Central memory CD4-positive, alpha-beta T cell (primary cell): ENCODE measurements at regions not wholly inside any gene's neighbourhood (a gene's known extent, or its start where the extent isn't known, plus 50 kb on each side); places are given as distances from the start of the nearest gene placed in this dataset.
"Not testable (repeated sequence)": the region's sequence is repeated elsewhere in the genome, so short reads cannot be mapped to it uniquely, and the experiment has no call there.

ENCODE experiments used
- DNase-seq: peaks from one replicate; pipeline ENCODE4 v3.0.0; 2022

DNA sequence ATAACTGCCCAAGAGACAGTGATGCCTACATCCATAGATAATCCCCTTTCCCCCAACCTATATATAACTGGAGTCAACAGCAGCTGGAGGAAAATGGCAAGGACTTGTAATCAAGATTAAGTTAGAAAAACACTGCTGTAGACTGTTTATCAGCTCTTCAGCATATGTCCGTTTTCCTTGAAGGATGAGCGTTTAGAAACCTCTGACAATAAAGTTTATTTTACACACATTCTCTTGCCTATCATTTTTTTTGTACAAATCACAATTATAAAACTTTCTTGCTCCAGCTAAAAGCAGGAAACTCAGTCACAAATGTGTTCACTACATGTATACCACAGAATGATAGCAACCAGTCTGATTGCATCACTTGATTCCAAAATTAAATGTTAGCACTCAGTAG, 50.8 kb downstream of the PPIAL4G start:
- not testable (repeated sequence) for DNase-seq

- not testable (repeated sequence) for DNase-seq
Observed at GRCh38 chr1:148429856-148430255, 53.2 kb downstream of the PPIAL4G start.

- not testable (repeated sequence) for DNase-seq
Observed at GRCh38 chr1:148426940-148427611, 56.0 kb downstream of the PPIAL4G start.

DNA sequence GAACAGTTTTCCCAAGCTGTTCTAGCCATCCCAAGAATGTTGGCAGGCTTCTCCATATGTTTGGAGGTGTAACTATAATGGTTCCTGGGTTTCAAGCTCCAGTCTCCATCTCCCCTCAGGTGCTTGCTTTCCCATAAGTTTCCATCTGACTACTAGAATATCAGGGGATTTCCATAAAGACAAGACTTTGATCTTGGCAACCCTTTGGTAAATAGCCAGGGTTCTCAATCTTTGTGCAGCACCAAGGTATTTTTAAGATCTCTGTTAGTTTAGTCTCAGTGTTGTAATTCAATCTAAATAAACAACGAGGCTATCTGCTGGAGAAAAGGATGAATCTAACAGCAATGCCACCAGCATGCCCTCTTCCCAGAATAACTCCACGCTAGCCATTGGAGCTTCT, 56.7 kb downstream of the PPIAL4G start:
- DNase-seq: not testable (repeated sequence)

- DNase-seq: not testable (repeated sequence)
Observed at GRCh38 chr1:148424143-148425003, 58.7 kb downstream of the PPIAL4G start.

DNA sequence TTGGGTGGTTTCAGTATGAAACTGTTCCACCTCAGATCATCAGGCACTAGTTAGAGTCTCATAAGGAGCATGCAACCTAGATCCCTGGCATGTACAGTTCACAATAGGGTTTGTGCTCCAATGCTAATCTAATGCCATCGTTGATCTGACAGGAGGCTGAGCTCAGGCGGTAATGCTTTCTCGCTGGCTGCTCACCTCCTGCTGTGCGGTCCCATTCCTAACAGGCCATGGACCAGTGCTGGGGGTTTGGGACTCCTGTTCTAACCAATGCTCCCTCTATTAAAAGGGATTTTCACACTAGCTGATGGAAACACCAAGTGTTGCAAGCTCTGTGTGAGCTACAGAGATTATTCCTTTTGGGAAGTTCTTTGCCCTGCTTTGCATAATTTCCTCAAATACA, 60.2 kb downstream of the PPIAL4G start:
- not testable (repeated sequence) for DNase-seq

DNA sequence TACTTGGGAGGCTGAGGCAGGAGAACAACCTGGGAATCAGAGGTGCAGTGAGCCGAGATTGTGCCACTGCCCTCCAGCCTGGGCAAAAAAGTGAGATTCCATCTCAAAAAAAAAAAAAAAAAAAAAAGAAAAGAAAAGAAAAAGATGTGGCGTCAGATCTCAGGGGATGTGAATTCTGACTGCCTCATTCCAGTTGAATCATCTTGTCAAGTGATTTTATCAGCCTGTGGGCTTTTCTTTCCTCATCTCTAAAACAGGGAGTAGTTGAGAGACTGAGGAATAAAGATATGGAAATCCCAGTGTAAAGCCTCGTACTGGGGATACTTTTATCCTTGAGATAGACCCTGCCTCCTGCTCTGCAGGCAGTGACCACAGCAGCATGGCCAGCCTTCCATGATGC, 65.9 kb downstream of the PPIAL4G start:
- DNase-seq: not testable (repeated sequence)

- DNase-seq: not testable (repeated sequence)
Observed at GRCh38 chr1:148413385-148413784, 69.7 kb downstream of the PPIAL4G start.

DNA sequence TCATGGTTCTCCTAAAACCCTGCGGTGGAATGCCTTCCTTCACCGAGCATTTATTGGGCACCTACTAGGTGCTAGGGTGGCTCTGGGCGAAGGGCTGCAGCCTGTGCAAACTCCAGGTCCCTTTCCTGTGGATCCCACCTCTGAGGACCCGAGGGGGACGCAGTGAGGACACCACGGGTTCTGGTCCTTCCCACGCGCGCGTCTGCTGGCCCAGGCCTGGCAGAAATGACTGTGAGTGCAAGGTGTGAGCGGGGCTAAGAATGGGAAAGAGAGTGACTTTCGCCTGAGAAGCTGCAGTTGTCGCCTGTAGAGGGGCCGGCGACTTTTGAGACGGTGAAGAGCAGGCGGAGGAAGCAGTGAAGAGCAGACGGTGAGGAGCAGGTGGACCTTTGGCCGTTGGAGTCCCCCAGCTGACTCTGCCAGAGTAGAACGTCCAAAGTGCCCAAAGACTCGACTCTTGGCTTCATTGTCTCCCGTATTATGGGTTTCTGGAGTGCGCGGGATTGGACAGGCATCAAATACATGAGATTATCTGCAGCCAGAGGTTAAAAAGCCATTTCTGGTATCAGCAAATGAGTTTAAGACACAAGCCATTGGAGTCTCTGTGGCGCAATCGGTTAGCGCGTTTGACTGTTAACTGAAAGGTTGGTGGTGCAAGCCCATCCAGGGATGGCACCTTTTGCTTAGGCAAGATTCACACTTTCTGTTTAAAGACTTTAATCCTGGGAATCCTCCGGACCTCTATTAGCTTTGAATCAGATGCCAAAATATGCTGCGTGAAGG, 78.1 kb downstream of the PPIAL4G start:
- DNase-seq: not testable (repeated sequence)

- not testable (repeated sequence) for DNase-seq
Observed at GRCh38 chr1:148403925-148404324, 79.2 kb downstream of the PPIAL4G start.

DNA sequence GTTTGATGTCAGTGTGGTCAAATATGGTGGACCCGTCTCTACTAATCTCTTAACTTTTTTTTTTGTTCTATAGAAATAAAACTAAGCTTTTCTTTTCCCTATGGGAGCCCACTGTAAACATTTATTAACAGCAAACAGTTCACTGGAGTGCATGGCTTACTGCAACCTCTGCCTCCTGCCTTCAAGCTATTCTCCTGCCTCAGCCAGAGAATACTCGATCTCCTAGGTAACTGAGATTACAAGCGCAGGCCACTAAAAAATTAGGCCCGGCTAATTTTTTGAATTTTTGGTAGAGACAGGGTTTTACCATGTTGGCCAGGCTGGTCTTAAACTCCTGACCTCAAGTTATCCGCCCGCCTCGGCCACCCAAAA, 80.0 kb downstream of the PPIAL4G start:
- DNase-seq: not testable (repeated sequence)

DNA sequence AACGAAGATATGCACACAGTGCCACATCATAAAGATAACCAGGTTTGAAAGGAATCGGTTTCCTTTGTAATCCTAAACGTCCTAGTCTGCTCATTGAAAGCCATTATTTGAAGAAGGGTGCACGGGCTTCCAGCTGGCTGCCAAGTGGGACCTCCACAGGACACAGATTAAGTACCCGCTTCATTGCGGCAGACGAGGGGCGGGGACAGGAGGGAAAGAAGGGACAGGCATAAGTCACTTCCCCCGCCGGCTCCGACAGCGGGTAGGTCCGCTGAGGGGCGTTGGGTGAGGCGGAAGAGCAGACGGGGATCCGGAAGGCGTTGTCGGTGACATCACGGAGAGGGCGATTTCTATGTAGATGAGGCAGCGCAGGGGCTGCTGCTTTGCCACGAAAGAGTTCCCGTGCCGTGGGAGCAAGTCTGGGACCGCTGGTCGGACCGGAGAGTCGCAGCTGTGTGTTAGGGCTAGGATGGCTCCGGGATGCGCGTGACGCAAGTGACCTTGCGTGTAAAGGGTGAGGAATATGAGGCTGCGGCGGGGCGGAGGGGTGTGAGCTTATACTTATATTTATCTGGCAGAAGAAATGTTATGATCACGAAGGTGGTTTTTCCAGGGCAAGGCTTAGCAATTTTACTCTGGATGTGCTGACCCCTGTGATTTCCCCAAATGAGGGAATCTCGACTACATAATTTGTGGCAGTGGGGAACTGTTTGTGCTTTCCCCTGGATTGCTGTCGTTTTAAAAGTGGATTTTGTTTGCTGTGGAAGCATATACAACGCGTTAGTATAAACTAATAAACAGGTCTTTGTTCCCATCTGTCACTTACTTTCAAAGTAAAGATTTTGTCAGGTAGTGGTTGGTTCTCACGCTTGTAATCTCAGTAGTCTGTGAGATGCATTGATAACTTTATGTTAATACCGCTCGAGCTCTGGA, 80.7 kb downstream of the PPIAL4G start:
- peak; percentile 86 for DNase-seq

- DNase-seq: peak; percentile 47
Observed at GRCh38 chr1:148397516-148397915, 85.6 kb downstream of the PPIAL4G start.

- not testable (repeated sequence) for DNase-seq
Observed at GRCh38 chr1:148392505-148392904, 90.6 kb downstream of the PPIAL4G start.

DNA sequence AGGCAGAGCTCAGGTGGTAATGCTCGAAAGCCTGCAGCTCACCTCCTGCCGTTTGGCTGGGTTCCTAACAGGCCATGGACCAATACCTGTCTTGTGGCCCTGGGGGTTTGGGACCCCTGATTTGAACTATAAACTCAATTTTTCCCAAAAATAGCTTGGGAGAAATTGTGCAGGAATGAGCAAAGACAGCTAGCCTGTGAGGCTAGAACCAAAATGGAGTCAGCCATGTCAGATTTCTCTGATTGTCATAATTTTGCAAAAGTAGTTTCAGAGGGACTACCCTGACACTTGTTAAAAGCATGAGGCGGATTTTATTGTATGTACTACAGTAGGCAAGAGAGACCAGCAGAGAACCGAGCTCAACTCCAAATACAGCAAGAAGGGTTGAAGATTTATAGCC, 91.8 kb downstream of the PPIAL4G start:
- DNase-seq: not testable (repeated sequence)

GRCh38 chr1:148389027-148389339, 94.1 kb downstream of the PPIAL4G start:
- no peak for DNase-seq

DNA sequence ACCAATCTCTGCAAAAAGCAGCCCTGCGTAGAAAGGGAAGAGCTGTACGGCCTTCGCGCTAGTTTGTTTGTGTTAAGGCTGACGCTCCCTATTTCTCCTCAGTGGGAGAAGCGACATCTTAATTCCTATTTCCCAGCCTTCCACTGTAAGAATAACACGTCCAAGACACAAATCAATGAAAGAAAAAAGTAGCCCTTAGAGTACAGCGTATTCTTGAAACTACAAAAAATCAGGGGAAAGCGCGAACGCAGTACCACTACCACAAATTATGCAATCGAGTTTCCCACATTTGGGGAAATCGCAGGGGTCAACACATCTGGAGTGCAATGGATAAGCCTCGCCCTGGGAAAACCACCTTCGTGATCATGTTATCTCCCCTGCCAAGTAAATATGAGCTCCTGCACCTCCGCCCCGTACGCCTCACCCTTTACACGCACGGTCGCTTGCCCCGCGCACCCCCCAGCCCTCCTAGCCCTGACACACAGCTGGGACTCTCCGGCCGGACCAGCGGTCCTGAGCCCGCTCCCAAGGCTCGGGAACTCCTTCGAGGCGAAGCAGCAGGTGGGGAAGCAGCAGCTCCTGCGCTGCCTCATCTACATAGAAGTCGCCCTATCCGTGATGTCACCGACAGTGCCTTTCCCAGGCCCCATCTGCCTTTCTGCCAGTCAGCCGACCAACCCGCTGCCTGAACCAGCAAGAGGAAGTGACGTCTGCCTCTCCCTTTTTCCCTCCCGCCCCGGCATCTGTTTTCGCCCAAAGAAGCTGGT, 94.7 kb downstream of the PPIAL4G start:
- DNase-seq: peak; percentile 85

DNA sequence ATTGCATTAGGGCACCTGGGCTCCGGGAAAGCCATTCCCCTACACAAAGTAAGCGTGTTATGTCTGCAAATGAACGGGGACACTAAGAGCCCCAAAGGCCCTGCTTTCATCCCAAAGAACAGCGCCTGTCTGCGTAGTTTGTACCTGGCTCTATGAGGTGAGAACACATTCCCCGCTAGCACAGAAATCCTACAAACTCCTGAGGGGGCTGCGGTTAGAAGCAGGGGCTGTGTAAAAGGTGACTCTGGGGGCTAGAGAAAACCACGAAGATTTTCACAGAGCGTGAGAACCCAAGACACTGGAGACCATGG, 95.2 kb downstream of the PPIAL4G start:
- DNase-seq: not testable (repeated sequence)

- not testable (repeated sequence) for DNase-seq
Observed at GRCh38 chr1:148387122-148387948, 95.8 kb downstream of the PPIAL4G start.

- DNase-seq: no peak
Observed at GRCh38 chr1:148386617-148387016, 96.5 kb downstream of the PPIAL4G start.

GRCh38 chr1:148386031-148386398, 97.1 kb downstream of the PPIAL4G start:
- not testable (repeated sequence) for DNase-seq
